ENCODE measurements at regions not wholly inside any gene's neighbourhood (a gene's known extent, or its start where the extent isn't known, plus 50 kb on each side); places are given as distances from the start of the nearest gene placed in this dataset.

DNA sequence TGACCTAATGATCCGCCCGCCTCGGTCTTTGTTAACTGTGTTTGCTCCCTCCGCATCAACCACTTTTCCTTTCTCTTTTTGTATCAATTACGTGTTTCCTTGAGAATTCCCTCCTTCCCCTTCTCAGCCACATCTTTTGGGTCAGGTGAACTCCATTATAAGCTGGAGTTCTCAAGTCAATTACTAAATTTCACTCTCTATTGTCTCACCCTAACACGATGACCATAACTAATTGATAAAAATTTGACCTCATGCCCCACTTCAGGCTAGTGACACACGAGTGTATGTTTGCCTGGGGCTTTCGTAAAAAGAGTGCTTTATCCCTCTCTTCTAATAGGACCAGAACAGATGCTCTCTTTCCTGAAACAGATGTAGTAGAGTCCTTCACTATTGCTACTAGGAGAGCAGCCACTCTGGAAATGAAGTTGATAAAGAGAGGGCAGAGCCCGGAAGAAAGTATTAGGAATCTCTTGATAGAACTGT is 403.6 kb upstream of the ANXA10 start:
- no peak for DNase-seq

- DNase-seq: no peak
Measured at GRCh38 chr4:167702391-167702790, 389.9 kb upstream of the ANXA10 start.

DNA sequence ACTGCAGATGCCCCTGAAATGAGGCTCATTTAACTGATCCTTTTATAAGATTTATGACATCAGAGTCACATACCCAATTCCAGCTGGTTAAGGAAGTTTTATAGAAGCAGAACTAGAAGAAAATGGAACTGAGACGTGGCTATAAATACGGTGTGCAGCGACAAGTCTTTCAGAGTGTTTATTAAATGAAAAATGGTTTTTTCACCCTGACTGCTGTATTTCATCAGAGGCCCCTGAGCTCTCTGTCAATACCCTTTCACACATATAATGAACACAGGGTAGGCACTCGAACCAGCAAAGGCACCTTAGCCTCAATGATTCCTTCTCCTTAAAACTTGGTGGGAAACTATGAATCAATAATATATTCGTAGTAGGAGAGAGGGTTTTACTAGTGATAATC is 380.8 kb upstream of the ANXA10 start:
- DNase-seq: no peak

DNA sequence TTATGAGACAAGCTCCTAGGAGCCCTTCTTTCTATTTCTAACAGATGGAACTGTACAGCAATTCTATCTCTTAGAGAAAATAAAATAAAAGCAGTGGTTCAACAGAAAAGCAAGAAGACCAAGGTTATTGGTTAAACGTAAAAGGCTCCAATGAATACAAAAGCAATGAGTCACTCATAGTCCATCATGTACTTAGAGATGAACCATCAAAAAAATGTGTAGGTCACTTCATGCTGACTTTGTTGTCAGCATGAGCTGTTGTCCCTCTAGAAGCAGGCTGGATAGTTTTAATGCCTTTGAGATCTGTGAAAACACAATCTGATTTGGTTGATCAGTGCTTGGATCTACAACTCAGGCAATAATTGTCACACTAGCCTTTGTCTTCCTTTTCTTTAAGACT is 378.6 kb upstream of the ANXA10 start:
- no peak for DNase-seq

DNA sequence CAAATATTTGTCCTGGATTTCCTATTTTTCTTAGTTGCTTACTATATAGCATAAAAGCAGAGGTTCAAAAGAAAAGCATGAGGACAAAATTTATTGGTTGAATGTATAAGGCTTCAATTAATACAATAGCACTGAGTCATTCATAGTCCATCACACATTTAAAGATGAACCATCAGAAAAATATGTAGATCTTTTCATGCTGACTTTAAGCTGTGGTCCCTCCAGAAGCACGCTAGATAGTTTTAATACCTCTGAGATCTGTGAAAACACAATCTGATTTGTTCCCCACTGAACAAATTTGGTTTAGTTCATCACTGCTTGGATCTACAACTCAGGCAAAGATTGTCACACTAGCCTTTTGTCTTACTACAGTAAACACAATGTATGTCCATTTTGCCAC is 377.2 kb upstream of the ANXA10 start:
- no peak for DNase-seq

GRCh38 chr4:167717495-167717894 is 374.8 kb upstream of the ANXA10 start:
- DNase-seq: no peak

- DNase-seq: no peak
Measured at GRCh38 chr4:167721617-167722486, 370.5 kb upstream of the ANXA10 start.

DNA sequence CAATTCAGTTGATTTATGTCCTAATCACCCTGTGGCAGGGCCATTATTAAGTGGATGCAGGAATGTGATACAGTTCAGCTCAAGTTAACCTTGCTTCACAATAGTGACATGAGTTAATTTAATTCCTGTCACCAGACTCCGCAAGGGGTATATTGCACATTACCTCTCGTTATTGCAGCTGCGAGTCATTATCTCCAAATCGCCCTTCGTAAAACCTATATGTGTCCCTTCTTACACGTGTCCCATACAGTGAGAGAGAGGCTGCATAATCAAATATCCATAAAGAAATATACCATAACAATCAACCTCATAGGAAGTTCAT is 369.9 kb upstream of the ANXA10 start:
- no peak for DNase-seq

DNA sequence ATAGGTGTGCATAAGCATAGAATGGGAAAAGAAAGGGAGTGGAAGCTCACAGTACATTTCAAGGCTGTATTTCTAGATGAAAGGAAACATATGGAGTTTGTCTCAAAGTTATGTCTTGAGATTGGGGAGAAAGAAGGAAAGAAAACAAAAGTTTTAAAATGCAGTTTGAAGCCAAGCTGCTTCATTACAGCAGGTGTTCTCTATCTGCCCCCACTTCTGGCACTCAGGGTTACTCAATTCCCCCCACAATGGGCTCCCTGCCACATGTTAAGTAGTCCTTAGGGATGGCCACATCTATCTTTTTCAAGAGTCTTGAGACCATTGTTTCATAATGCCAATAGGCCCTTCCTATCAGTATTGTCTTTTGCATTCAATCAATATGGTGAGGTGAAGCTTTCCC is 367.4 kb upstream of the ANXA10 start:
- no peak for DNase-seq

GRCh38 chr4:167730769-167731168 is 361.6 kb upstream of the ANXA10 start:
- no peak for DNase-seq

GRCh38 chr4:167745024-167745687 is 347.2 kb upstream of the ANXA10 start:
- DNase-seq: no peak

DNA sequence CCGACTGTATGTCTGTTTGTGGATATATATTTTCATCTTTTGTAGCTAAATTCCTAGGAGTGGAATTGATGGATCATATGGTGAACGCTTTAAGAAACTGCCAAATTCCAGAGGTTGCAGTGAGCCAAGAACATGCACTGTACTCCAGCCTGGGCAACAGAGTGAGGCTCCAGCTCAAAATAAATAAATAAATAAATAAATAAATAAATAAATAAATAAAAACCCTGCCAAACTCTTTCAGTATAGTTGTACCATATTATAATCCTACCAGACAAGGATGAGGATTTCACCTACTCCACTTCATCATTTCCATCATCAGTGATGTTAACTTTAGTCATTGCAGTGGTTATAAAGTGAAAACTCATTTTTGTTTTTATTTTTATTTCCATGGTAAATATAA is 325.1 kb upstream of the ANXA10 start:
- DNase-seq: no peak

- no peak for DNase-seq
Measured at GRCh38 chr4:167774646-167775045, 317.7 kb upstream of the ANXA10 start.

- DNase-seq: no peak
Measured at GRCh38 chr4:167775375-167775774, 317.0 kb upstream of the ANXA10 start.

- no peak for DNase-seq
Measured at GRCh38 chr4:167779280-167779679, 313.1 kb upstream of the ANXA10 start.

GRCh38 chr4:167779864-167780263 is 312.5 kb upstream of the ANXA10 start:
- no peak for DNase-seq

- no peak for DNase-seq
Measured at GRCh38 chr4:167784826-167785225, 307.5 kb upstream of the ANXA10 start.

GRCh38 chr4:167785523-167785922 is 306.8 kb upstream of the ANXA10 start:
- no peak for DNase-seq

DNA sequence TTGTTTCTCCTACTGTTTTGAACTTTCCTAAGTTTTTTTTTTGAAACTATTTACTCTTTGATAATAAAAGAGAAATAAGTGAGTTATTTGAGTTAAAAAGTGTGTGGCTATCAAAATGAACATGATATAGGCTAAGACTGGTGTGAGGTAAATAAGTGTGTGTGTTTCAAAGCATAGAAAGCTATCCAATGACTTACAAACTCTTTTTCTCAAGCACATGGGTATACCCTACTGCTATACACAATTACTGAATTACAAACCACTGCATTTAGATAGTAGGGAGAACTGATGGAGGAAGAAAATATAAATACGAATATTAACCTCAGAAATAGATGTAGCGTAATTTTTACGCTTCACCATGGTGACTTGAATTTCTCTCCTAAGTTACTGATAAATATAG is 305.8 kb upstream of the ANXA10 start:
- no peak for DNase-seq

- DNase-seq: no peak
Measured at GRCh38 chr4:167787231-167787630, 305.1 kb upstream of the ANXA10 start.

DNA sequence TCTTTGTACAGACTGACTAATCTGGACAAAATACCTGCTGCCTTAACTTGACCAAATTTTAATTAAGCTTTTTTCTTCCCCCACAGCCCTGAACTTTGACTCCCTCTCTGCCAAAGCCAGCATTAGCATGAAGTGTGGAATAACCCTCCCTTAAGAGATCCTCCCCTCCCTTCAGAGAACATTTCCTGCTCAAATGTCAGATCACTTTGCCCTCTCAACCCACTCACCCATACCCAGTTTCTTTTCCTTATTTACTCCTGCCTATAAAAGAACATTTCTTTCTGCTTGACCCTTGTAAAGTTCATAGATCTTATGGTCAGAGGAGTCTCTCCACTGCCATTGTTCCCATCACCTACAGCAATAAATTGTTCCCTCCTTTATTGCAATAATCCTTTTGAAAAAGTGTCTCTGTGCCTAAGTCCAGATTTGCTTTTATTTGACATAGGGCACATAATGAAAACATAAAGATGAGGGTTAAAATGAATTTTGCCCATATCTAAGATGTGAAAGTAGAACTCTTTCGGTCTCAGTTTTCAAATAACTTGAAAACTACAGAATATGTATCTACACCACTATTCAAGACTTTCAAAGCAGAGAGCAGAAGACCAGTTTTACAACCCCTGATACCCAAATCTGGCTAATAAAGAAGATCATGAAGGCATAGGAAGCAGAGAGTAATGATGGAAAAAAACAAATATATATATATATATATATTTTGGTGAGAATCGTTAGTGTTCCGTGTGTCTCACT is 289.7 kb upstream of the ANXA10 start:
- no peak for DNase-seq

DNA sequence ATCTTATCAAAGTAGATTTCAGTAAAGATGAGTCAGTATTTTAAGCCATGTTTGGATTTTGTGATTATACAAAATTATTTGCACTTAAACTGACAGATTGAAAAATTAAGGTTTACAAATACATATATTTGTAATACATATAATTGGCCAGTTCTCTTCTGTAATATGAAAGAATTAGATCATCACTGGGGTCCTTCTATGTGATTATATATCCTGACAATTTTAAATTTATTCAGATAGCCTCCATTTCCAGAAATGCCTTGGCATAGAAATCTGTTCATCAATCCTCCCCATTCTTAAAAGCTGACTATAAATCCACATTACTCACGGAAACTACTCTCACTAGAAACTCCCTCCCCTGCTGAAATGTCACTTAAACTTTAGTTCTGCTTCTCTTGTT is 280.4 kb upstream of the ANXA10 start:
- no peak for DNase-seq

GRCh38 chr4:167826281-167826680 is 266.1 kb upstream of the ANXA10 start:
- DNase-seq: no peak
